ENCODE measurements at regions not wholly inside any gene's neighbourhood (a gene's known extent, or its start where the extent isn't known, plus 50 kb on each side); places are given as distances from the start of the nearest gene placed in this dataset.

- H2BK15ac ChIP-seq (ENCODE audit: low read length) = no peak overlapping the region
- WGBS, 2 experiments (ENCODE audit: extremely low coverage in 1 of 2, insufficient coverage in 1 of 2, insufficient read length in 1 of 2, insufficient replicate concordance in 2 of 2, low coverage in 1 of 2, low lambda C conversion rate in 2 of 2, missing lambda C conversion rate in 1 of 2) = 64% methylated on average over 6 of the region's 6 CpGs; no CpG with 5 or more reads in 1 of the 2 experiments
- ChIA-PET POLR2A (ENCODE audit: partially characterized antibody) (no interaction called here), CTCF (ENCODE audit: partially characterized antibody) (no interaction called here)
- TF ChIP-seq KDM5A (IDR thresholded peaks at IDR 0.05; ENCODE audit: low read length) (no peak), EP300 (IDR thresholded peaks at IDR 0.05; ENCODE audit: borderline replicate concordance in 1 of 2, low read depth in 2 of 2, low read length in 2 of 2) (no peak), NRF1 (IDR thresholded peaks at IDR 0.05; ENCODE audit: low read depth, low read length) (no peak), TAF1 (IDR thresholded peaks at IDR 0.05; ENCODE audit: low read depth, low read length) (no peak), POLR2A (IDR thresholded peaks at IDR 0.05; ENCODE audit: control extremely low read depth in 1 of 2, low read depth in 2 of 2, low read length in 2 of 2) (no peak), CBX5 (IDR thresholded peaks at IDR 0.05; ENCODE audit: low read depth, low read length) (no peak)
- H3K79me2 ChIP-seq (ENCODE audit: control insufficient read depth in 1 of 2, insufficient read depth in 2 of 2, low read length in 2 of 2) = no peaks in the 10 kb centered on the region
- H3K4me1 ChIP-seq (replicated peaks in 1 of 4; ENCODE audit: control insufficient read depth in 3 of 4, insufficient read depth in 4 of 4, low read length in 3 of 4) = no peaks in the 10 kb centered on the region
- H3K27me3 ChIP-seq (replicated peaks in 1 of 4; ENCODE audit: control insufficient read depth in 3 of 4, extremely low read depth in 1 of 4, insufficient read depth in 3 of 4, low read length in 3 of 4) = no peaks in the 10 kb centered on the region
- no peak overlapping the region for H2BK120ac ChIP-seq (replicated peaks; ENCODE audit: low read depth, low read length)
- no peaks in the 10 kb centered on the region; a peak in 1 of 8 replicates for H3K36me3 ChIP-seq (ENCODE audit: control insufficient read depth in 2 of 4, insufficient read depth in 4 of 4, low read length in 3 of 4)
- no peak overlapping the region for H3K4me2 ChIP-seq (ENCODE audit: insufficient read depth in 1 of 2, low read depth in 2 of 2, low read length in 2 of 2)
- no peak for FAIRE-seq
- H3K79me1 ChIP-seq (ENCODE audit: low read depth, low read length) = no peaks in the 10 kb centered on the region
- no peak for DNase-seq (ENCODE audit: low read depth in 1 of 2, low spot score in 2 of 2)
- no peak overlapping the region for H2AK5ac ChIP-seq (ENCODE audit: low read depth, low read length)
- H4K91ac ChIP-seq (replicated peaks; ENCODE audit: insufficient read length, low read length) = no peak overlapping the region
- H3K9ac ChIP-seq (replicated peaks in 1 of 4; ENCODE audit: extremely low read depth in 1 of 4, low read depth in 3 of 4, low read length in 3 of 4) = no peak overlapping the region
- H3K4me3 ChIP-seq (ENCODE audit: extremely low read depth in 1 of 4, insufficient read depth in 2 of 4, low read depth in 3 of 4, low read length in 4 of 4) = no peak overlapping the region
- H3K56ac ChIP-seq (replicated peaks; ENCODE audit: insufficient read length, low read depth, low read length) = no peak overlapping the region
- no peaks in the 10 kb centered on the region for H3K23me2 ChIP-seq (ENCODE audit: low read depth, low read length)
- no peak overlapping the region for H2BK5ac ChIP-seq (ENCODE audit: low read depth, low read length)
- H3K4ac ChIP-seq (replicated peaks; ENCODE audit: insufficient read length, low read depth, low read length) = no peak overlapping the region
- H3K27ac ChIP-seq (ENCODE audit: low read depth, low read length) = no peak overlapping the region
- H4K20me1 ChIP-seq (replicated peaks in 1 of 2; ENCODE audit: control insufficient read depth in 1 of 2, insufficient read depth in 2 of 2, low read length in 2 of 2) = no peaks in the 10 kb centered on the region
- H3K23ac ChIP-seq (ENCODE audit: insufficient read length) = no peak overlapping the region
- no peak overlapping the region for H4K8ac ChIP-seq (ENCODE audit: extremely low read depth, insufficient read depth, low read length)
- H3K18ac ChIP-seq (ENCODE audit: extremely low read depth, low read length) = no peak overlapping the region
- no peak overlapping the region for H2BK20ac ChIP-seq (ENCODE audit: low read length)
- no peak overlapping the region for H2BK12ac ChIP-seq (ENCODE audit: low read depth, low read length)
- H4K5ac ChIP-seq (ENCODE audit: insufficient read length, low read depth, low read length) = no peak overlapping the region
- H3K14ac ChIP-seq (ENCODE audit: insufficient read length) = no peak overlapping the region
- no peak overlapping the region for H2AFZ ChIP-seq (ENCODE audit: low read length)
- peaks cover 82 to 98% of the 10 kb centered on the region in 2 experiments for H3K9me3 ChIP-seq (ENCODE audit: insufficient read depth in 2 of 2, low read depth in 1 of 2, low read length in 1 of 2)
Observed at GRCh38 chr7:56474271-56474670, 358.1 kb upstream of the NUPR2 start.

Data from H1 (cell line).